HEK293 (cell line): ENCODE measurements at regions not wholly inside any gene's neighbourhood (a gene's known extent, or its start where the extent isn't known, plus 50 kb on each side); places are given as distances from the start of the nearest gene placed in this dataset.

Experiments used
- CTCF ChIA-PET: fragments of 350-600 bp; formaldehyde crosslinking; extraction: SDS; loops from one replicate; lab custom pipeline; 2021; ENCODE audit warnings: antibody characterized with exemption; lab: Yijun Ruan, JAX
- POLR2A ChIA-PET: fragments of 300-600 bp; formaldehyde crosslinking; extraction: SDS; loops from one replicate; lab custom pipeline; 2020; ENCODE audit warnings: antibody characterized with exemption, inconsistent platforms; lab: Yijun Ruan, JAX
- H3K27ac ChIP-seq: fragments of 200-500 bp; sonication (Bioruptor generic); 2 replicates; pipeline ENCODE4 v1.5.1; 2014; ENCODE audit warnings: low read depth, low read length, control low read depth, inconsistent platforms; ENCODE audit errors: extremely low read depth
- H3K36me3 ChIP-seq, 2 experiments: fragments of 200-500 bp in 1 of 2; sonication (Bioruptor generic) in 1 of 2; 1 replicate in 1 of 2; 2 replicates in 1 of 2; pipeline ENCODE4 v1.5.1; 2014 to 2017; ENCODE audit warnings: inconsistent platforms in 2 of 2, low read length in 2 of 2; ENCODE audit not compliant: control insufficient read depth in 2 of 2, insufficient read depth in 1 of 2
- H3K4me1 ChIP-seq: fragments of 200-500 bp; sonication (Bioruptor generic); 2 replicates; pipeline ENCODE4 v1.5.1; 2014; ENCODE audit warnings: mild to moderate bottlenecking, low read length, inconsistent platforms; ENCODE audit not compliant: control insufficient read depth, insufficient read depth
- H3K4me3 ChIP-seq: 2 replicates; pipeline ENCODE4 v1.5.1; 2011; ENCODE audit warnings: low read depth, mild to moderate bottlenecking, control low read depth, low read length, moderate library complexity
- H3K9me3 ChIP-seq: fragments of 200-500 bp; sonication (Bioruptor generic); 2 replicates; pipeline ENCODE4 v1.5.1; 2014; ENCODE audit warnings: low read depth, low read length, inconsistent platforms; ENCODE audit not compliant: control insufficient read depth, insufficient read depth
- FEZF1 ChIP-seq: fragments of 450-650 bp; formaldehyde crosslinking; IDR thresholded peaks from 2 replicates; pipeline ENCODE4 v1.5.1; 2016; ENCODE audit warnings: missing biosample characterization, missing genetic modification characterization
- HOXA7 ChIP-seq: sonication (generic); formaldehyde crosslinking; IDR thresholded peaks from 2 replicates; pipeline ENCODE4 v1.8.1; 2022; ENCODE audit warnings: missing genetic modification reagents, borderline replicate concordance
- HOXC10 ChIP-seq: sonication (generic); formaldehyde crosslinking; IDR thresholded peaks from 2 replicates; pipeline ENCODE4 v1.8.1; 2023; ENCODE audit warnings: mild to moderate bottlenecking, missing genetic modification reagents
- KLF1 ChIP-seq: fragments of 450-650 bp; formaldehyde crosslinking; IDR thresholded peaks from 2 replicates; pipeline ENCODE4 v1.5.1; 2016; ENCODE audit warnings: missing biosample characterization, missing genetic modification characterization
- SP7 ChIP-seq: fragments of 450-650 bp; formaldehyde crosslinking; IDR thresholded peaks from 2 replicates; pipeline ENCODE4 v1.5.1; 2016; ENCODE audit warnings: missing biosample characterization, missing genetic modification characterization
- WT1 ChIP-seq: fragments of 450-650 bp; formaldehyde crosslinking; IDR thresholded peaks from 2 replicates; pipeline ENCODE4 v1.5.1; 2016; ENCODE audit warnings: missing biosample characterization, missing genetic modification characterization
- YY2 ChIP-seq: fragments of 450-650 bp; formaldehyde crosslinking; IDR thresholded peaks from 2 replicates; pipeline ENCODE4 v1.5.1; 2016; ENCODE audit warnings: missing biosample characterization, missing genetic modification characterization
- ZBTB1 ChIP-seq: fragments of 450-650 bp; formaldehyde crosslinking; IDR thresholded peaks from 2 replicates; pipeline ENCODE4 v1.5.1; 2016; ENCODE audit warnings: missing biosample characterization, missing genetic modification characterization
- ZFHX2 ChIP-seq: fragments of 450-650 bp; formaldehyde crosslinking; conservative IDR thresholded peaks from 2 replicates; pipeline ENCODE4 v1.5.1; 2016; ENCODE audit warnings: missing biosample characterization, missing genetic modification characterization
- ZNF211 ChIP-seq: fragments of 450-650 bp; formaldehyde crosslinking; IDR thresholded peaks from 2 replicates; pipeline ENCODE4 v1.5.1; 2016; ENCODE audit warnings: low read depth, missing biosample characterization, missing genetic modification characterization
- ZNF221 ChIP-seq: fragments of 450-650 bp; formaldehyde crosslinking; IDR thresholded peaks from 2 replicates; pipeline ENCODE4 v1.5.1; 2017; ENCODE audit warnings: missing biosample characterization, missing genetic modification characterization, borderline replicate concordance
- ZNF24 ChIP-seq: fragments of 450-650 bp; formaldehyde crosslinking; IDR thresholded peaks from 2 replicates; pipeline ENCODE4 v1.5.1; 2016; ENCODE audit warnings: missing biosample characterization, missing genetic modification characterization
- ZNF280D ChIP-seq: fragments of 450-650 bp; formaldehyde crosslinking; IDR thresholded peaks from 2 replicates; pipeline ENCODE4 v1.5.1; 2016; ENCODE audit warnings: missing biosample characterization, missing genetic modification characterization
- ZNF292 ChIP-seq: fragments of 450-650 bp; formaldehyde crosslinking; IDR thresholded peaks from 2 replicates; pipeline ENCODE4 v1.5.1; 2016; ENCODE audit warnings: low read depth, missing biosample characterization, missing genetic modification characterization, borderline replicate concordance
- ZNF354C ChIP-seq: fragments of 450-650 bp; formaldehyde crosslinking; IDR thresholded peaks from 2 replicates; pipeline ENCODE4 v1.5.1; 2016; ENCODE audit warnings: missing biosample characterization, missing genetic modification characterization, low read depth, borderline replicate concordance
- ZNF449 ChIP-seq: fragments of 450-650 bp; formaldehyde crosslinking; IDR thresholded peaks from 2 replicates; pipeline ENCODE4 v1.5.1; 2017; ENCODE audit warnings: missing biosample characterization, mild to moderate bottlenecking, missing genetic modification characterization, moderate library complexity
- ZNF521 ChIP-seq: fragments of 450-650 bp; formaldehyde crosslinking; IDR thresholded peaks from 2 replicates; pipeline ENCODE4 v1.5.1; 2017; ENCODE audit warnings: missing biosample characterization, mild to moderate bottlenecking, missing genetic modification characterization
- ZNF621 ChIP-seq: fragments of 450-650 bp; formaldehyde crosslinking; IDR thresholded peaks from 2 replicates; pipeline ENCODE4 v1.5.1; 2017; ENCODE audit warnings: missing biosample characterization, missing genetic modification characterization
- ZNF626 ChIP-seq: fragments of 450-650 bp; sonication (Bioruptor Pico); formaldehyde crosslinking; IDR thresholded peaks from 2 replicates; pipeline ENCODE4 v1.5.1; 2018; ENCODE audit warnings: missing biosample characterization, missing genetic modification characterization, inconsistent platforms
- ZNF776 ChIP-seq: fragments of 450-650 bp; formaldehyde crosslinking; IDR thresholded peaks from 2 replicates; pipeline ENCODE4 v1.5.0; 2017; ENCODE audit warnings: missing biosample characterization, missing genetic modification characterization, borderline replicate concordance
- ZNF837 ChIP-seq: fragments of 450-650 bp; formaldehyde crosslinking; IDR thresholded peaks from 2 replicates; pipeline ENCODE4 v1.5.1; 2016; ENCODE audit warnings: missing biosample characterization, missing genetic modification characterization

GRCh38 chr18:76144844-76145243 lies 350.2 kb downstream of the ZNF516 start:
- H3K9me3 ChIP-seq = no peaks in the 10 kb centered on the region
- ChIA-PET CTCF (no interaction called here), POLR2A (no interaction called here)
- no peaks in the 10 kb centered on the region for H3K4me1 ChIP-seq
- H3K36me3 ChIP-seq = no peaks in the 10 kb centered on the region
- no peak overlapping the region for H3K4me3 ChIP-seq
- no peak for TF ChIP-seq ZNF280D (tag by site-specific recombination)
- no peak for TF ChIP-seq ZNF837 (tag by site-specific recombination)
- TF ChIP-seq ZNF292 (tag by site-specific recombination) = no peak
- TF ChIP-seq ZFHX2 (tag by site-specific recombination) = no peak
- no peak for TF ChIP-seq ZNF221 (tag by site-specific recombination)
- TF ChIP-seq ZNF24 (tag by site-specific recombination) = no peak
- no peak for TF ChIP-seq ZNF211 (tag by site-specific recombination)
- no peak for TF ChIP-seq SP7 (tag by site-specific recombination)
- TF ChIP-seq YY2 (tag by site-specific recombination) = no peak
- no peak for TF ChIP-seq FEZF1 (tag by site-specific recombination)
- no peak for TF ChIP-seq ZNF354C (tag by site-specific recombination)
- no peak for TF ChIP-seq ZNF521 (tag by site-specific recombination)
- TF ChIP-seq HOXC10 = no peak
- no peak for TF ChIP-seq ZNF449 (tag by site-specific recombination)
- no peak for TF ChIP-seq WT1 (tag by site-specific recombination)
- H3K27ac ChIP-seq = no peak overlapping the region

GRCh38 chr18:76142611-76143010 lies 352.4 kb downstream of the ZNF516 start:
- no peak overlapping the region for H3K4me3 ChIP-seq
- TF ChIP-seq KLF1 (tag by site-specific recombination) (no peak), HOXA7 (CRISPR knock-in tag) (no peak), ZNF776 (tag by site-specific recombination) (no peak), ZBTB1 (tag by site-specific recombination) (no peak), ZNF626 (no peak), ZNF621 (tag by site-specific recombination) (no peak)
- no peaks in the 10 kb centered on the region for H3K9me3 ChIP-seq
- H3K4me1 ChIP-seq = no peaks in the 10 kb centered on the region
- ChIA-PET POLR2A (no interaction called here), CTCF (interaction anchor here (1.0 kb wide), 1 partner anchor 14 kb away, joined by 4 read pairs; no protein-coding TSS in a partner anchor)
- no peak overlapping the region for H3K27ac ChIP-seq
- H3K36me3 ChIP-seq = no peaks in the 10 kb centered on the region
